ENCODE measurements at regions not wholly inside any gene's neighbourhood (a gene's known extent, or its start where the extent isn't known, plus 50 kb on each side); places are given as distances from the start of the nearest gene placed in this dataset.

DNA sequence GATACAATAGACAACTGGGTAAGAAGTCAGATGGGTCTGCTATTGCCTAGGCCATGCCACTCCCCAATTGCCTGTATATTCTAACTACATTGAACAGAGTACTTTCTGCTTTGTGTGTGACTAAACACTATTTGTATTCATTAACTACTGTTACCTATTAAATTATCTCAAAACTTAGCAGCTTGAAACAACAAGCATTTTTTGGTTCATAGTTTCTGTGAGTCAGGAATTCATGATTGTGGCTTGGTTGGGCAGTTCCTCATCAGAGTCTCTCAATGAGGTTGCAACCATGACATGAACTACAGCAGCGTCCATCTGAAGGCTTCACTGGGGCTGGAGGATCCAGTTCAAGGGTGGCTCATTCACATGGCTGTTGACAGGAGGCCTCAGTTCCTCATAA is 205.7 kb downstream of the EN1 start:
- DNase-seq (ENCODE audit: low spot score), result no peak
- in situ Hi-C loops (cut with MboI; ENCODE audit: low pct_unique_long_range_greater_than_20kb, low sequenced_read_pairs, unreplicated experiment), result no loop called here
- TF ChIP-seq, protein P1, sequence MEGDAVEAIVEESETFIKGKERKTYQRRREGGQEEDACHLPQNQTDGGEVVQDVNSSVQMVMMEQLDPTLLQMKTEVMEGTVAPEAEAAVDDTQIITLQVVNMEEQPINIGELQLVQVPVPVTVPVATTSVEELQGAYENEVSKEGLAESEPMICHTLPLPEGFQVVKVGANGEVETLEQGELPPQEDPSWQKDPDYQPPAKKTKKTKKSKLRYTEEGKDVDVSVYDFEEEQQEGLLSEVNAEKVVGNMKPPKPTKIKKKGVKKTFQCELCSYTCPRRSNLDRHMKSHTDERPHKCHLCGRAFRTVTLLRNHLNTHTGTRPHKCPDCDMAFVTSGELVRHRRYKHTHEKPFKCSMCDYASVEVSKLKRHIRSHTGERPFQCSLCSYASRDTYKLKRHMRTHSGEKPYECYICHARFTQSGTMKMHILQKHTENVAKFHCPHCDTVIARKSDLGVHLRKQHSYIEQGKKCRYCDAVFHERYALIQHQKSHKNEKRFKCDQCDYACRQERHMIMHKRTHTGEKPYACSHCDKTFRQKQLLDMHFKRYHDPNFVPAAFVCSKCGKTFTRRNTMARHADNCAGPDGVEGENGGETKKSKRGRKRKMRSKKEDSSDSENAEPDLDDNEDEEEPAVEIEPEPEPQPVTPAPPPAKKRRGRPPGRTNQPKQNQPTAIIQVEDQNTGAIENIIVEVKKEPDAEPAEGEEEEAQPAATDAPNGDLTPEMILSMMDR (IDR thresholded peaks at IDR 0.05; ENCODE audit: extremely low read depth, insufficient read depth, missing control alignments), result no peak

- TF ChIP-seq, protein P1 (IDR thresholded peaks at IDR 0.05; ENCODE audit: extremely low read depth, insufficient read depth, missing control alignments), result no peak
- no peak for DNase-seq (ENCODE audit: low spot score)
- in situ Hi-C loops (cut with MboI; ENCODE audit: low pct_unique_long_range_greater_than_20kb, low sequenced_read_pairs, unreplicated experiment), result no loop called here
Measured at GRCh38 chr2:118639371-118639770, 208.1 kb downstream of the EN1 start.

GRCh38 chr2:118638453-118638852 is 209.0 kb downstream of the EN1 start:
- TF ChIP-seq, protein P1 (IDR thresholded peaks at IDR 0.05; ENCODE audit: extremely low read depth, insufficient read depth, missing control alignments), result no peak
- DNase-seq (ENCODE audit: low spot score), result no peak
- in situ Hi-C loops (cut with MboI; ENCODE audit: low pct_unique_long_range_greater_than_20kb, low sequenced_read_pairs, unreplicated experiment), result no loop called here

GRCh38 chr2:118635891-118636290 is 211.6 kb downstream of the EN1 start:
- TF ChIP-seq, protein P1 (IDR thresholded peaks at IDR 0.05; ENCODE audit: extremely low read depth, insufficient read depth, missing control alignments), result no peak
- in situ Hi-C loops (cut with MboI; ENCODE audit: low pct_unique_long_range_greater_than_20kb, low sequenced_read_pairs, unreplicated experiment), result no loop called here
- no peak for DNase-seq (ENCODE audit: low spot score)

DNA sequence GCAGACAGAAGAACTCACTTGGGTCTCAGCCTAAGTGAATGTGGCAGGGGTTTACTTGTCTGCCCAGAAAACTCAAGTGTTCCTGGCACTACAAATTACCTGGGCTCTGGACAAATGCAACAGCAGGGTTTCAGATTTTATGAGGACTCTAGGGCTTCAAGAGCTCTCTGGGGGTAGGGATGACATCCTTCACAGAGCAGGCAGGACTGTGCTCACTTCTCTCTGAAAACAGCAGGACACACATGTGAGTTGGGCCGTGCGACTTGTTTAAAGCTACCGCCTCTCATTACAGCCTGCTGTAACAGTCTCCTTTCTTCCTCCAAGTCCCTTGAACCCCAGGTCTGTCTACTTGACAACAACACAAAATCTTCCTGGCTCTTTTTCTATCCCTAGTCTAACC is 212.6 kb downstream of the EN1 start:
- TF ChIP-seq, protein P1 (IDR thresholded peaks at IDR 0.05; ENCODE audit: extremely low read depth, insufficient read depth, missing control alignments), result no peak
- DNase-seq (ENCODE audit: low spot score), result no peak
- in situ Hi-C loops (cut with MboI; ENCODE audit: low pct_unique_long_range_greater_than_20kb, low sequenced_read_pairs, unreplicated experiment), result no loop called here

GRCh38 chr2:118633371-118634018 is 214.0 kb downstream of the EN1 start:
- in situ Hi-C loops (cut with MboI; ENCODE audit: low pct_unique_long_range_greater_than_20kb, low sequenced_read_pairs, unreplicated experiment), result no loop called here
- TF ChIP-seq, protein P1 (IDR thresholded peaks at IDR 0.05; ENCODE audit: extremely low read depth, insufficient read depth, missing control alignments), result no peak
- DNase-seq (ENCODE audit: low spot score), result no peak

Data from GM13977 (cell line).